Gastrocnemius medialis (tissue), 4 donors: ENCODE measurements at regions not wholly inside any gene's neighbourhood (a gene's known extent, or its start where the extent isn't known, plus 50 kb on each side); places are given as distances from the start of the nearest gene placed in this dataset.

Source experiments
- ATAC-seq, 2 donors: fragments of 150-250 bp; one replicate each; pipeline ENCODE4 v1.9.1; 2016
- DNase-seq, 2 donors: peaks; one replicate each; pipeline ENCODE4 v3.0.0-alpha.2; 2019
- H3K27ac ChIP-seq, 4 donors: fragments of 200-600 bp; sonication (generic); 1 replicate in 1 of 4; 2 replicates in 3 of 4; pipeline ENCODE4 v1.5.1; 2016 to 2018; ENCODE audit warnings: mild to moderate bottlenecking in 2 of 4, moderate library complexity in 1 of 4
- H3K27me3 ChIP-seq, 3 donors: fragments of 200-600 bp; sonication (generic) in 2 of 3; 1 replicate in 1 of 3; 2 replicates in 2 of 3; pipeline versions ENCODE4 v1.5.1 to v1.6.0; 2016 to 2019; ENCODE audit warnings: mild to moderate bottlenecking in 1 of 3, moderate library complexity in 1 of 3
- H3K36me3 ChIP-seq, 2 donors: fragments of 200-600 bp; sonication (generic) in 1 of 2; one replicate each; pipeline ENCODE4 v1.5.1; 2017 to 2018
- H3K4me1 ChIP-seq, 2 donors: fragments of 200-600 bp; sonication (generic) in 1 of 2; one replicate each; pipeline ENCODE4 v1.5.1; 2016 to 2017; ENCODE audit warnings: mild to moderate bottlenecking in 2 of 2
- H3K4me3 ChIP-seq, 4 donors: fragments of 200-600 bp; sonication (generic) in 3 of 4; 1 replicate in 1 of 4; 2 replicates in 3 of 4; pipeline ENCODE4 v1.5.1; 2016 to 2019; ENCODE audit warnings: mild to moderate bottlenecking in 2 of 4
- H3K9me3 ChIP-seq, 3 donors: fragments of 200-600 bp; sonication (generic) in 2 of 3; 1 replicate in 1 of 3; 2 replicates in 2 of 3; pipeline ENCODE4 v1.5.1; 2016 to 2019
- POLR2A ChIP-seq, 2 donors: fragments of 450-650 bp; IDR thresholded peaks; one replicate each; pipeline ENCODE4 v1.6.1; 2017; ENCODE audit warnings: antibody characterized with exemption in 2 of 2, mild to moderate bottlenecking in 2 of 2, moderate library complexity in 2 of 2
- in situ Hi-C, 4 donors: fragments of 200-750 bp; cut with MboI; loops; one replicate each; pipeline versions ENCODE4 v1.15.0 to v1.8.0; 2017; ENCODE audit warnings: low sequenced_read_pairs in 4 of 4
- intact Hi-C: fragments of 100-400 bp; cut with DNase I; formaldehyde crosslinking; loops from one replicate; pipeline ENCODE4 v1.15.1; 2023; ENCODE audit warnings: low total_unique reads
- TF ChIP-seq, protein P1 (sequence below), 5 experiments: fragments of 450-650 bp in 3 of 5; fragments of 200-600 bp in 2 of 5; sonication (generic) in 2 of 5; IDR thresholded peaks in 4 of 5; conservative IDR thresholded peaks in 1 of 5; 1 replicate in 4 of 5; 2 replicates in 1 of 5; pipeline ENCODE4 v1.5.1; 2016 to 2019; ENCODE audit warnings: antibody characterized with exemption in 5 of 5, mild to moderate bottlenecking in 3 of 5, moderate library complexity in 3 of 5

DNA sequence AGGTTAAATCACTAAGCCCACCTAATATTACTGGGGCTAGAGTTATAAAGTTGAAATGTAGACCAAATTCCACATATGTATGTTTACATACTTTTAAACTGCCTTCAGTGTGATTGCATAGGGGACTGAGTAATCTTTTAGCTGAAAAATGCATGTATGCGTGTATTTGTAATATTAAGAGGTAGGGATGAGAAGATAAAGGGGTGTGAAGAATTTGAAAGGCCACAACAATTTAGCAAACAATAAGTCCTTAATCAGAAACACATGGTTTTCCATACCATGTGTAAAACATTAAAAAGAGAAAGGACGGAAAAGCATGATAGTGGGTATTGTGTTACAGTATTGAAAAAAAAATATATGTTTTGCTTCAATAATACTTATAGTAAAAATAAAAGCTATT, 919.9 kb upstream of the FLRT2 start:
- Histone ChIP-seq H3K27ac (no peak overlapping the region), H3K4me3 (no peak overlapping the region), H3K9me3 (no peaks in the 10 kb centered on the region), H3K4me1 (no peaks in the 10 kb centered on the region), H3K36me3 (no peaks in the 10 kb centered on the region), H3K27me3 (no peaks in the 10 kb centered on the region)
- TF ChIP-seq, protein P1, sequence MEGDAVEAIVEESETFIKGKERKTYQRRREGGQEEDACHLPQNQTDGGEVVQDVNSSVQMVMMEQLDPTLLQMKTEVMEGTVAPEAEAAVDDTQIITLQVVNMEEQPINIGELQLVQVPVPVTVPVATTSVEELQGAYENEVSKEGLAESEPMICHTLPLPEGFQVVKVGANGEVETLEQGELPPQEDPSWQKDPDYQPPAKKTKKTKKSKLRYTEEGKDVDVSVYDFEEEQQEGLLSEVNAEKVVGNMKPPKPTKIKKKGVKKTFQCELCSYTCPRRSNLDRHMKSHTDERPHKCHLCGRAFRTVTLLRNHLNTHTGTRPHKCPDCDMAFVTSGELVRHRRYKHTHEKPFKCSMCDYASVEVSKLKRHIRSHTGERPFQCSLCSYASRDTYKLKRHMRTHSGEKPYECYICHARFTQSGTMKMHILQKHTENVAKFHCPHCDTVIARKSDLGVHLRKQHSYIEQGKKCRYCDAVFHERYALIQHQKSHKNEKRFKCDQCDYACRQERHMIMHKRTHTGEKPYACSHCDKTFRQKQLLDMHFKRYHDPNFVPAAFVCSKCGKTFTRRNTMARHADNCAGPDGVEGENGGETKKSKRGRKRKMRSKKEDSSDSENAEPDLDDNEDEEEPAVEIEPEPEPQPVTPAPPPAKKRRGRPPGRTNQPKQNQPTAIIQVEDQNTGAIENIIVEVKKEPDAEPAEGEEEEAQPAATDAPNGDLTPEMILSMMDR (IDR thresholded peaks at IDR 0.05 in 4 of 5, conservative IDR thresholded peaks at IDR 0.05 in 1 of 5) = no peak
- intact Hi-C loops = no loop called here
- in situ Hi-C loops = no loop called here
- ATAC-seq (no peak), DNase-seq (no peak)

DNA sequence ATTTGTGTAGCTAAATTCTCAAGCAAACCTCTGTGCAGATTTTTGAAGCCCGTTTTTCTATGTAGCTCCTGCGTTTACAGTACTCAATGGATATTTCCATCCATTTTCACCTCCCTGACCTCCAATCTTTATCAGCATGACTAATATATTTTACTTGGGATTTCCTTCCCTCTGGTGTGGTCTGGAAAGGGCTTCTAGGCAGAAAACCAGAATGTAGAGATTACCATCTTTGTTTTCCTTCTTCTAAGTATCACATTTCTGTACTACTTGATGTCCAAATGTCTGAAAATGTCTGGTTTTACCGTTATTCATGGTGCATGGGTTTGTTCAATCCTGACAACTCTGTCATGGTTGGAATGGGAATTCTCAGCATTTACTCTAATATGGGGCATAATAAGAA, 907.6 kb upstream of the FLRT2 start:
- H3K9me3 ChIP-seq = no peaks in the 10 kb centered on the region
- ATAC-seq (no peak), DNase-seq (no peak)
- H3K4me1 ChIP-seq = no peaks in the 10 kb centered on the region
- H3K27me3 ChIP-seq = no peaks in the 10 kb centered on the region
- intact Hi-C loops = no loop called here
- no peak overlapping the region for H3K27ac ChIP-seq
- H3K36me3 ChIP-seq = no peaks in the 10 kb centered on the region
- no peak overlapping the region for H3K4me3 ChIP-seq
- in situ Hi-C loops = no loop called here
- TF ChIP-seq, protein P1 (IDR thresholded peaks at IDR 0.05 in 4 of 5, conservative IDR thresholded peaks at IDR 0.05 in 1 of 5) = no peak
- TF ChIP-seq POLR2A (IDR thresholded peaks at IDR 0.05) = no peak

DNA sequence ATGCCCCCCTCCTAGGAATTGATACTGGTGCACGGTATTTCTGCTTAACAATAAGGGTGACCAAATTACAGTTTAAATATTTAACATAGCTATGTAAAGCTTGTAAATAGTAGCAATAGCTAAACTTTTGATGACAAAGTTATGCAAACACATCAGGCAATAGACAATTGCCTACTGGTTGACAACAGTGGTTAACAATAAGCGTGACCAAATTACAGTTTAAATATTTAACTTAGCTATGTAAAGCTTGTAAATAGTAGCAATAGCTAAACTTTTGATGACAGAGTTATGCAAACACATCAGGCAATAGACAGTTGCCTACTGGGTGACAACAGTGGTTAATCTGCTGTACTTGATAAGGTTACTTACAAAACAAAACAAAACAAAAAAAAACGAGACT, 886.5 kb upstream of the FLRT2 start:
- ATAC-seq (no peak), DNase-seq (no peak)
- TF ChIP-seq, protein P1 (IDR thresholded peaks at IDR 0.05 in 4 of 5, conservative IDR thresholded peaks at IDR 0.05 in 1 of 5) = no peak
- no peak for TF ChIP-seq POLR2A (IDR thresholded peaks at IDR 0.05)
- H3K27ac ChIP-seq = no peak overlapping the region
- H3K9me3 ChIP-seq = no peaks in the 10 kb centered on the region
- H3K4me1 ChIP-seq = no peaks in the 10 kb centered on the region
- no peaks in the 10 kb centered on the region for H3K36me3 ChIP-seq
- in situ Hi-C loops = no loop called here
- H3K4me3 ChIP-seq = no peak overlapping the region
- no peaks in the 10 kb centered on the region for H3K27me3 ChIP-seq
- intact Hi-C loops = no loop called here

DNA sequence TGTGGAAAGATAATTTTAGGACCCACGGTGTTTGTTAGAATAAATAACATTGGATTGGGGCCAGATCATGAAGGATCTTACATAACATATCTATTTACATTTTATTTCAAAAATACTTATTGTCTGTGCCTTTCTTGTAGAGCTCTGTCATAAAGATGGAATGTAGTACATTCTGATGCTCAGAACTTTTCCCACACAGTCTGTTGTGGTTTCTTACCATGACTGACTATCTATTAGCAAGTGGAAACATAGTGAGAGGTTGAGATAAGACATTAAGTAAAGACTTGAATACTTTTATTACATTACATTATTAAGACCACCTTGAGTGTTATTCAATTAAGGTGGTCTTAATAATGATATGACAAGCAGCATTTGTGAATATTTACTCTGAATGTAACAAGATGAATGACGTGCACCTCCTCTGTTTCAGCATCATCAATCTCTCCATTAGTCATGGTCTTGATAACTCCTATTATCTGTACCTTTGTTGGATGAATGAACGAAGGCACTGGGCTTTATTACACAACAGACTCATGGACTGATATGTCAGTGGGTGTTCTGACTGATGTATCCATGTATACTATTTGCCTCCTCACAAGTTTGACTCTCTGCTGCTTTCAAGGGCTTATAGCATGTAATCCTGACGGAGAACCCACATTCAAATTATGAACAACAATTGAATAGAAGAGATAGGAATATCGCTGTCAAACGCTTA, 883.0 kb upstream of the FLRT2 start:
- Histone ChIP-seq H3K27me3 (no peaks in the 10 kb centered on the region), H3K36me3 (no peaks in the 10 kb centered on the region), H3K4me3 (no peak overlapping the region), H3K9me3 (no peaks in the 10 kb centered on the region), H3K4me1 (no peaks in the 10 kb centered on the region), H3K27ac (no peak overlapping the region)
- TF ChIP-seq POLR2A (IDR thresholded peaks at IDR 0.05) = no peak
- TF ChIP-seq, protein P1 (IDR thresholded peaks at IDR 0.05 in 4 of 5, conservative IDR thresholded peaks at IDR 0.05 in 1 of 5) = no peak
- in situ Hi-C loops (no loop called here), intact Hi-C loops (no loop called here)
- DNase-seq = no peak
- no peak for ATAC-seq

DNA sequence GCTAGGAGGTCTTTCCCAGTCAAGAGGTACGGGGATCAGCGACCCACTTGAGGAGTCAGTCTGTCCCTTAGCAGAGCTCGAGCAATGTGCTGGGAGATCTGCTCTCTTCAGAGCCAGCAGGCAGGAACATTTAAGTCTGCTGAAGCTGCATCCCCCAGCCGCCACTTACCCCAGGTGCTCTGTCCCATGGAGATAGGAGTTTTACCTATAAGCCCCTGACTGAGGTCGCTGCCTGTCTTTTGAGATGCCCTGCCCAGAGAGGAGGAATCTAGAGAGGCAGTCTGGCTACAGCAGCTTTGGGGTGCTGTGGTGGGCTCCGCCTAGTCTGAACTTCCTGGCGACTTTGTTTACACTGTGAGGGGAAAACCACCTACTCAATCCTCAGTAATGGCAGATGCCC, 874.9 kb upstream of the FLRT2 start:
- intact Hi-C loops (loop anchor here (5.0 kb wide), 1 partner anchor 573 kb away; no protein-coding TSS in a partner anchor), in situ Hi-C loops (no loop called here)
- Histone ChIP-seq H3K27me3 (no peaks in the 10 kb centered on the region), H3K4me3 (no peak overlapping the region), H3K9me3 (no peaks in the 10 kb centered on the region), H3K4me1 (no peaks in the 10 kb centered on the region), H3K36me3 (no peaks in the 10 kb centered on the region), H3K27ac (no peak overlapping the region)
- no peak for ATAC-seq
- DNase-seq = no peak
- TF ChIP-seq POLR2A (IDR thresholded peaks at IDR 0.05) = no peak
- TF ChIP-seq, protein P1 (IDR thresholded peaks at IDR 0.05 in 4 of 5, conservative IDR thresholded peaks at IDR 0.05 in 1 of 5) = no peak
